Nephron (organoid): ENCODE measurements at regions not wholly inside any gene's neighbourhood (a gene's known extent, or its start where the extent isn't known, plus 50 kb on each side); places are given as distances from the start of the nearest gene placed in this dataset.

Experiments used
- H3K27ac Mint-ChIP-seq, 3 experiments: 2 replicates each; pipeline ENCODE4 v1.8.0; 2020; ENCODE audit warnings: mixed read lengths in 3 of 3, mild to moderate bottlenecking in 2 of 3, moderate library complexity in 1 of 3
- H3K27me3 Mint-ChIP-seq: 2 replicates; pipeline ENCODE4 v1.8.0; 2021; ENCODE audit warnings: low read depth, mild to moderate bottlenecking, moderate library complexity, mixed read lengths
- H3K36me3 Mint-ChIP-seq: 2 replicates; pipeline ENCODE4 v1.8.0; 2020; ENCODE audit warnings: low read depth, mixed read lengths
- H3K4me1 Mint-ChIP-seq: 2 replicates; pipeline ENCODE4 v1.8.0; 2020; ENCODE audit warnings: mixed read lengths
- H3K4me3 Mint-ChIP-seq, 3 experiments: 2 replicates each; pipeline ENCODE4 v1.8.0; 2020; ENCODE audit warnings: mild to moderate bottlenecking in 3 of 3, mixed read lengths in 3 of 3, moderate library complexity in 2 of 3
- H3K9me3 Mint-ChIP-seq: 2 replicates; pipeline ENCODE4 v1.8.0; 2020; ENCODE audit warnings: mixed read lengths
- CTCF ChIP-seq, 3 experiments: fragments of 200-600 bp; sonication (generic); IDR thresholded peaks; one replicate each; pipeline ENCODE4 v1.5.0; 2021; ENCODE audit warnings: antibody characterized with exemption in 3 of 3; ENCODE audit not compliant: unreplicated experiment in 3 of 3

DNA sequence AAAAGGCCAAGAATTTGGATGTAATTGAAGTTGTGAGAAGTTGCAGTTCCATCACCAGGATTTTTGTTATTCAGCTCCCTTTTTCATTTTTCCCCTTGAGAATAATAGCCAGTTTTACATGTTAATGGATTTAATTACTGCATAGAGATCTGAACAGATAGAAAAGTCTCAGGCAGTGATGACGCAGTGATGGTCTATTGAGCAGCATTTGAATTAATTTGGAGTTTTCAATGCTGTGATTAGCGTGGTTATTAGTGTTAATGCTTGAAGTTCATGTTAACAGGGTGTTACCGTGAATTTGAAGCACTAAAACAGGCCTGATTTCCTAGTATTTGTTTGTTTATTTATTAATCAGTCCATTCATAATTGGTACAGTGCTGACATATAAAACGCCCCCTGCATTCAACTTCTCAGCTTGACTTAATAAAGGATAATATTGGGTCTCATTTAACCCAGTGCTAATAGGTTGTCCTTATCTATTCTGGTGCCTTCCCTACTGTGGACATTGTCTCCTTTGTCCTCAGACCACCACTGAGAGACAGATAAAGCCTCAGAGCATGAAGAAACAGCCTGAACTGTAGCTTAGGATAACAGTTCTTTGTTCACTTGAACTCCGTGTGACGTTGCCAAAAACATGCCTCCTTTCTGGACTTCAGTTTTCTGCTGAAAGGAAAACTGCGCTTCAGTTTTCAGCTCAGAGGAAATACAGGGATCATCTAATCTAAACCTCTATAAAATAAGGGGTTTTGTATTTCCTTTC, 82.4 kb downstream of the RTP4 start:
- Mint-ChIP-seq H3K4me3 (no peak overlapping the region), H3K27ac (peak overlapping the region in 2 of 3 experiments; percentile 50 to 62), H3K36me3 (no peaks in the 10 kb centered on the region), H3K4me1 (no peaks in the 10 kb centered on the region), H3K27me3 (no peaks in the 10 kb centered on the region), H3K9me3 (no peaks in the 10 kb centered on the region)
- TF ChIP-seq CTCF (IDR thresholded peaks at IDR 0.05; ENCODE audit: unreplicated experiment in 3 of 3): no peak

DNA sequence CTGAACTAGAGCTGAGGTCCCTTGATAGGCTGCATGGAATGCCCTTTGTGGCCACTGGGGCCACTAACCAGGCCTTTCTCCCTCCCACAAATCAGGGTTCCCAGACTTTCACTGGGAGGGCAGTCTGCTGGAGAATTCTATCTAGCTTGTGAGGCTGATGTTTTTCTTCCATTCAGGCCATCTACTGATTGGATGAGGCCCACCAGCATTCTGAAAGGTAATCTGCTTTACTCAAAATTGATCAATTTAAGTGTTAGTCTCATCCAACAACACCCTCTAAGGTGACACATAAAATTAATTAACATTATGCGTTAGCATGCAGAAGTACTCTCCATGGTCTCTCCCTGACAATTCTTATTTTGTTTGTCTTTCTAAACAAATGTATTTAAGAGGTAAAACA, 80.5 kb downstream of the RTP4 start:
- TF ChIP-seq CTCF (IDR thresholded peaks at IDR 0.05; ENCODE audit: unreplicated experiment in 3 of 3): no peak
- Mint-ChIP-seq H3K27ac (no peak overlapping the region), H3K27me3 (no peaks in the 10 kb centered on the region)

GRCh38 chr3:187447737-187448136, 79.6 kb downstream of the RTP4 start:
- no peaks in the 10 kb centered on the region for H3K9me3 Mint-ChIP-seq
- no peak overlapping the region for H3K27ac Mint-ChIP-seq
- peaks cover 3% of the 10 kb centered on the region for H3K27me3 Mint-ChIP-seq
- no peak overlapping the region for H3K4me3 Mint-ChIP-seq
- H3K4me1 Mint-ChIP-seq: no peaks in the 10 kb centered on the region
- H3K36me3 Mint-ChIP-seq: no peaks in the 10 kb centered on the region
- no peak for TF ChIP-seq CTCF (IDR thresholded peaks at IDR 0.05; ENCODE audit: unreplicated experiment in 3 of 3)

More for the DNA sequence above, 80.5 kb downstream of the RTP4 start:
- H3K4me3 Mint-ChIP-seq: no peak overlapping the region
- no peaks in the 10 kb centered on the region for H3K36me3 Mint-ChIP-seq
- no peaks in the 10 kb centered on the region for H3K9me3 Mint-ChIP-seq
- no peaks in the 10 kb centered on the region for H3K4me1 Mint-ChIP-seq

- H3K27ac Mint-ChIP-seq: no peak overlapping the region
- H3K27me3 Mint-ChIP-seq: peaks cover 3% of the 10 kb centered on the region
- H3K36me3 Mint-ChIP-seq: no peaks in the 10 kb centered on the region
- no peaks in the 10 kb centered on the region for H3K4me1 Mint-ChIP-seq
- H3K9me3 Mint-ChIP-seq: no peaks in the 10 kb centered on the region
- no peak for TF ChIP-seq CTCF (IDR thresholded peaks at IDR 0.05; ENCODE audit: unreplicated experiment in 3 of 3)
- no peak overlapping the region for H3K4me3 Mint-ChIP-seq
These were observed 77.2 kb downstream of the RTP4 start for GRCh38 chr3:187445356-187445755.

- H3K27me3 Mint-ChIP-seq: no peaks in the 10 kb centered on the region
- no peak overlapping the region for H3K4me3 Mint-ChIP-seq
- TF ChIP-seq CTCF (IDR thresholded peaks at IDR 0.05; ENCODE audit: unreplicated experiment in 3 of 3): no peak
- peaks cover 8% of the 10 kb centered on the region for H3K9me3 Mint-ChIP-seq
- no peaks in the 10 kb centered on the region for H3K4me1 Mint-ChIP-seq
- no peaks in the 10 kb centered on the region for H3K36me3 Mint-ChIP-seq
- no peak overlapping the region for H3K27ac Mint-ChIP-seq
These were observed 66.3 kb downstream of the RTP4 start for GRCh38 chr3:187434524-187434923.

DNA sequence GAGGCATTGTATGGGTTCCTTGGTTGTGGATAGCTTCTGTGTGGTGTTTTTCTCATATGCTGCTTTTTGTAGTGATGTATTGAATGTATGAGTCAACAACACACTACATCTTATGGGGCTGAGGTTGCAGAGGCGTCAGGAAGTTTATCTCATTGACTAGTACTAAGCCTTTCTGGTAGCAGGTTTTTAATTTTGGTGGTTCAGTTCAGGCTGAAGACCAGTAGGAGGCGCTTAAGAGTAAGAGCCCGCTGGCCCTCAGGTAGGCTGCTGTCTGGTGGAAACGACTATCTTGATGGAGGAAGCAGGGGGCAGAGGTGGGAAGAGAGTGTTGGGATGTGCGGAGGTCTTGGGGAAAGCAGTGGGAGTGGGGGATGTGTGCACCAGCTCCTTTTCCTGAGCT, 62.4 kb downstream of the RTP4 start:
- no peak for TF ChIP-seq CTCF (IDR thresholded peaks at IDR 0.05; ENCODE audit: unreplicated experiment in 3 of 3)
- H3K4me3 Mint-ChIP-seq: no peak overlapping the region
- H3K36me3 Mint-ChIP-seq: no peaks in the 10 kb centered on the region
- H3K4me1 Mint-ChIP-seq: no peaks in the 10 kb centered on the region
- H3K27ac Mint-ChIP-seq: no peak overlapping the region
- H3K9me3 Mint-ChIP-seq: peaks cover 10% of the 10 kb centered on the region
- H3K27me3 Mint-ChIP-seq: no peaks in the 10 kb centered on the region
